GM12864 (cell line): ENCODE measurements at regions not wholly inside any gene's neighbourhood (a gene's known extent, or its start where the extent isn't known, plus 50 kb on each side); places are given as distances from the start of the nearest gene placed in this dataset.

Experiments
- DNase-seq: peaks from one replicate; pipeline ENCODE4 v3.0.0-alpha.2; 2011; ENCODE audit warnings: low read depth
- H3K4me3 ChIP-seq: 2 replicates; pipeline ENCODE4 v1.5.1; 2011; ENCODE audit warnings: mild to moderate bottlenecking, low read depth, low read length, control low read depth
- CTCF ChIP-seq: IDR thresholded peaks from 2 replicates; pipeline ENCODE4 v1.5.1; 2011; ENCODE audit warnings: low read depth, mild to moderate bottlenecking, moderate library complexity, low read length, control low read depth, inconsistent platforms; ENCODE audit errors: missing control alignments

DNA sequence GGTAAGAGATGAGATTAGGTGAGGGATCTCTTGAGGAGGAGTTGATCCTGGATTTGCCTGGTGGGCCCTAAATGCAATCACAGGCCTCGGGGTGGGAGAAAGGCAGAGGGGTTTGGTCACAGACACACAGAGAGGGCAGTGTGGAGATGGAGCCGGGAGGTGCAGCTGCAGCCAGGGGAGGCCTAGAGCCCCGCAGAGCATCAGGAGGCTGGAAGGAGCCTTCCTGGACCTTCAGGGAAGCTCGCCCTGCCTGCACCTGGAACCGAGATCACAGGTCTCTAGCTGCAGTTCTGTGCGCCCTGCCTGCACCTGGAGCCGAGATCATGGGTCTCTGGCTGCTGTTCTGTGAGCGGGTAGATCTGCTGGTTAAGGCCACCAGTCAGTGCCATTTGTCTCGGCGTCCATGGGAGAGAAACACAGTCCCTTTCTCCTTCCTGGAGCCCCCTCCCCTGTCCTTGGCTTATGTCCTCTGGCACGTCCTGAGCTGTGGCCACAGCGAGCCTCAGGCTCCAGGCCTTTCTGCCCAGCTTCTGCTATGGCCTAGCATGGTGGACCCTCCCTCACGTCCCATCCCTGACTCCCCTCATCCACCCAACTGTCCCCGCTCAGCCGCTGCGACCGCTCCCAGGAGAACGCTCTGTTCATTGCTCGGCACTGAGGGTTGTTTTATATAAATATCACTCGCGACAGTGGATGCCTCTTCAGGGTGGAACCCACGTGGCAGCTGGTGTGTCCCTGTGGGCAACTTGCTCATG lies 112.0 kb downstream of the DACT2 start:
- no peak for TF ChIP-seq CTCF
- no peak for DNase-seq
- no peak overlapping the region for H3K4me3 ChIP-seq

DNA sequence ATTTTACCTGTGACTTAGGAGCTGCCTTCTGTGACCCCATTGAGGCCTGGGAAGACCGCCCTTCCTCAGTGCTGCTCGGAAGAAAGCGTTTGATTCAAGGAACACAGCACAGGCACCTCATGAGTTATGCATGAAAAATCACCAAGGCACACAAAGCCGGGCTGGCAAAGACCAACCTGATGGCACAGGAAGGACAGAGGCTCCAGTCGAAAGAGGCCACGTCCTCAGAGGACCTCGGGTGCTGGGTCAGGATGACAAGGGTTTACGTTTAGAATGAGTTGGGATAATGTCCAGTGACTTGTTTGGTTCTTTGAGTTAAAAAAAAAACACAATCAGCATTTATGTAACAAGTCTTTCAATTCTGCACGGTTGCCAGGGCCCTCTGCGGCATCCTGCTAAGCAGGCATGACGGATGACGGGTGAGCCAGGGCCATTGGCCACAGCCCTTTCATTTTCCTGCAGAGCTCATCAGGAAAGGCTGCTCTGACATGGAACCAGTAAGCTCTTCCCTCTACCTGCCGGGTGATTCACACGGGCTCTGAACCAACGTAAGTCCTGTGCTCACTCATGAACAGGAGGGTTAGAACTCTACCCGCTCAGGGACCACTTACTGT lies 112.8 kb downstream of the DACT2 start:
- no peak for DNase-seq
- H3K4me3 ChIP-seq: no peak overlapping the region
- no peak for TF ChIP-seq CTCF

DNA sequence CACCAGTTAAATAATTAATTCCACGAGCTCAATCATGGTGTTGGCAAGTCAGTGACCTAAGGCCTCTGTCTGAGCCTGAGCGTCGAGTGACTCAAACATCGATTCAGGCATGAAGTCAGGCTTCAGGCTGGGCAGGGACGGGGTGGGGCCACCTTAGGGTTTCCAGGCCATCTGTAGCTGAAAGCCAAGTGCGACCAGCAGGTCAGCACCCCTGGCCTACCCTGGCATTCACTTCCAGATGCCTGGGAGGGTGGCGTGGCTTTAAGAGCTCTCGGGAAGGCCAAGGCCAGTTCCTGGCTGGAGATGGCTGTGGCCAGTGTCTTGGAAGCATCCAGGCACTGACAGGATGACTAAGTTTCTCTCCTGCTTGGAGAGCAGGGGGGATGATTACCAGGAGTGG lies 113.4 kb downstream of the DACT2 start:
- no peak for DNase-seq
- H3K4me3 ChIP-seq: no peak overlapping the region
- no peak for TF ChIP-seq CTCF

- H3K4me3 ChIP-seq: no peak overlapping the region
- DNase-seq: no peak
- TF ChIP-seq CTCF: no peak
Observed at GRCh38 chr6:168201799-168202198, 117.8 kb downstream of the DACT2 start.

GRCh38 chr6:168201383-168201782 lies 118.2 kb downstream of the DACT2 start:
- DNase-seq: no peak
- no peak overlapping the region for H3K4me3 ChIP-seq
- no peak for TF ChIP-seq CTCF

DNA sequence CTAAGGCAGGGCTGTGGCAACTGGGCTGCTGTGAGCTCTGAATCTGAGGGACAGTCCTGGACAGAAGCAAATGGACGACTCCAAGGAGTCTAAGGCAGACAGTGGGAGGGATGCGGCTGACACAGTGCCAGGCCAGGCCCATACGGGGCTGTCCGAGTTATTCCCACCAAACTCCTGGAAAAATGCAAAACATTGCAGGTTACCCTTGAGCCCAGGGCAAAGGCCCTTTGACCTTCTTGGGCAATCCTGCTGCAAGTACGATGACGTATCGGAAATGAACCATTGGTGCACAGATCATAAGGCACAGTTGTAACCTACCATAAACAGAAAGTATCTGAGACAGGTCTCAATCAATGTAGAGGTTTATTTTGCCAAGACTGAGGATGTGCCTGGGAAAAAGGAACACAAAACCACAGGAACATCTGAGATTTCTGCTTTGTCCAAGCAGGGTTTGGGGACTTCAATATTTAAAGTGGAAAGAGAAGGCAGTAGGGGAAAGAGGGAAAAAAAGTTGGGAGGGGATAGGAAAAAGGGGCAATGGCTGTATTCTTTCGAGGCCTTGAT lies 118.9 kb downstream of the DACT2 start:
- TF ChIP-seq CTCF: no peak
- DNase-seq: no peak

More for the DNA sequence above, 118.9 kb downstream of the DACT2 start:
- no peak overlapping the region for H3K4me3 ChIP-seq
